ENCODE measurements at regions not wholly inside any gene's neighbourhood (a gene's known extent, or its start where the extent isn't known, plus 50 kb on each side); places are given as distances from the start of the nearest gene placed in this dataset.

GRCh38 chr6:126148853-126149252, 162.5 kb downstream of the TRMT11 start:
- DNase-seq: no peak

GRCh38 chr6:126152372-126152745, 166.0 kb downstream of the TRMT11 start:
- no peak for DNase-seq

DNA sequence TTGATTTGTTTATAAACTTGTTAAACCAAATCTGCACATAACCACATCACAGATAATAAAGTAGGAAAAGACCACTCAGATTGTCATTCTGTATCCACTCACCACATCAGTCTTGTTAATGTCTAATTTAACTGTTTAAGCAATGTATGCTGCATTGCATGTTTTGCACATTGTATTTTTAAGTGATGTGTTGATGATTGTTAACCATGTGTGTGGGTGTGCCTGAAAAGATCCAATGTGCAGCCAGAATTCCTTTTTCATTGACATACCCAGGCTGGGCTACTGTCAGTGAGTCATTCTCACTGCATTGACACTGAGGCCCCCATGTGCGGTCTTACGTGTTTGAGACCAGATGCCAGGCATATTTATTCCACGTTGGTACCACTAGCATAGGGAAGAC, 167.3 kb downstream of the TRMT11 start:
- DNase-seq: no peak

DNA sequence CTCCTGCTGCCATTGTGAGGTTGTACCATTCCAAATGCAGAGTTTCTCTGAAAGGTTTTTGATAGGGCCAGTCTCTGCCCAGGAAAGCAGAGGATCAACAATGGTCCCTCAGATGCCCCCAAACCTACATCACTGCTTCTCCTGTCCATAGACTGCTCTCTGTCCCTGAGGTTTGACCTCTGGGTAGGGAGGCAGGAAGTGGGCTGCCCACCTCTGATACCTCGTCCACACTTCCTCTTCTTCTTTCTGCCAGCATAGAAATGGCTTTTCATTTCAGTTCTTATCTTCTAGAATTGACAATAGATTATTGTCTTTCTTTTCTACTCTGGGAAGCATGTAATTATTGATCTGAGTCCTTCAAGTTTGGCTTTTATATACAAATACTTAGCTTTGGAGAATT, 170.6 kb downstream of the TRMT11 start:
- no peak for DNase-seq

DNA sequence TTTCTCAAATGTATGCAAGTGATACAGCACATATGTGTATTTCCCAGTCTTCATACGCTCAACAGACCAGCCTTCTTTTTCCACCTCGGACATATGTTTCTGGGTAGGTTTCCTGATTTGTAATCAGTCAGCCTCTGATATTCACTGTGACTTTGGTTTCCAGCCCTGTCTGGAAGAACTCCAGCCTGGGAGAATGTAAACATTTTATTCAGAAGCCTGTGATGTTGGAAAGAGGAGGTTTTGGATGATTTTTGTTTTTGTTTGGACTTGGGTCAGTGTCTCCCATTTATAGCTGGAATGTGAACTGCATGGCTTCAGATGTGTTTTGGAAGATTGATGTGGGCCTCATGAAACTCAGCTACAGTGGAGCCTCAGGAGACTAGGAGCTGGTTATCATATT, 172.2 kb upstream of the CENPW start:
- DNase-seq: peak; percentile 20

DNA sequence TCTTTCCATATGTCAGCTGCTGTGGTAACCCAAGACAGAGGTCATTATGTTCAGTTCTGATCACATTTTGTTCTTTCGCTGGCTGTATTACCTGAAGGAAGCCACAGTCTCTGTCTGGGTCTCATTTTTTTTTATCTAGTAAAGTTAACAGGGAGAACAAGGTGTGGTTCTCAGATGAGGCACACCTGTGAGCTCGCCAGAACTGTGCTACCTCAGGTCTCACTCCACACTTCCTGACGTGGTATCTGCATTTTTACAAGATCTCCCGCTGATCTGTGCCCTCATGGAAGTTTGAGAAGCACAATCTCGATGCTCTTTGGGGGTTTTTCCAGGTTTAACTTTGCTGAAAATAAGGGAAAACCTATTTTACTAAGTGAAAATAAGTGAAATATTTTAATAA, 169.5 kb upstream of the CENPW start:
- no peak for DNase-seq

- DNase-seq: no peak
Observed at GRCh38 chr6:126170978-126171382, 168.9 kb upstream of the CENPW start.

GRCh38 chr6:126172131-126172530, 167.8 kb upstream of the CENPW start:
- DNase-seq: no peak

- DNase-seq: no peak
Observed at GRCh38 chr6:126173265-126173664, 166.7 kb upstream of the CENPW start.

GRCh38 chr6:126174697-126175096, 165.2 kb upstream of the CENPW start:
- no peak for DNase-seq

- no peak for DNase-seq
Observed at GRCh38 chr6:126175251-126175650, 164.7 kb upstream of the CENPW start.

GRCh38 chr6:126176282-126176681, 163.6 kb upstream of the CENPW start:
- no peak for DNase-seq

GRCh38 chr6:126180585-126180984, 159.3 kb upstream of the CENPW start:
- DNase-seq: no peak

GRCh38 chr6:126181173-126181741, 158.7 kb upstream of the CENPW start:
- DNase-seq: no peak

GRCh38 chr6:126181890-126182289, 158.0 kb upstream of the CENPW start:
- no peak for DNase-seq

DNA sequence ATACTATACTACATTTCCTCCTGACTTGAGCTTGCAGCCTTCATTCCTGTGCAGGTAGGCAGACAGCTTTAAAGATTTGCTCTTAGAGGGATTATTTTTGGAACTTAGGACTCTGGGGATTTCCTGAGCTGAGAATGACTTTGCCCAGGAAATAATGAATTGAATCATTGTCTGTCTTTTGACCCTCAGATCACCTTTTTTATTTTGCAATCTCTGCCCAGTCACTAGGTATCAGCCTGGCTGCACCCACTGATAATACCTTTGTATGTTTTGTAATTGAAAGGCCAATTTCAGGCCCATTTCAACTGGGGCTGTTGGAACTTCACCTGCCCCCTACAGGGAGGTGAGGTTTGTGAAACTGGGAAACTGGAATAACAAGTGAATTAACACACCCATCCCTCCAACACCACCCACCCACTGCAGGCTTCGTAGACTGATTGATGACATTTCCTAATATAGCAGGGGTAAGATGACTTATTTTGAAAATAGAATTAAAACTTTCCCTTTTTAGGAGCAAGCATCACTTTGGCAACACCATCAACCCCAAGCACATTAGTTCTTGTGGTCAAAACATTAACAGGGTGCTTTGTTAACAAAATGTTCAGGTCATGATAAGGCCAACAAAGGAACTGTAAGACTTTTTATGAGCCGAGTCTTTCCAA, 157.1 kb upstream of the CENPW start:
- no peak for DNase-seq

DNA sequence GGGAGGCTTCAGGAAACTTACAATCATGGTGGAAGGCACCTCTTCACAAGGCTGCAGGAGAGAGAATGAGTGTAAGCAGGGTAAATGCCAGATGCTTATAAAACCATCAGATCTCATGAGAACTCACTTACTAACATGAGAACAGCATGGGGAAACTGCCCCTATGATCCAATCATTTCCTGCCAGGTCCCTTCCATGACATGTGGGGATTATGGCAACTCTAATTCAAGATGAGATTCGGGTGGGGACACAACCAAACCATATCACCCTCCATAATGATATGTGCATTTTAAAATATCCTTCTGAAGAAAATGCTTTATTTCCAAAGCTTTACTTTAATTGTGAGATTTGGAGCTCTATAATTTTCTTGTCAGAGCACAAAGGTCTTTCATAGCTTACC, 154.1 kb upstream of the CENPW start:
- DNase-seq: no peak

- DNase-seq: no peak
Observed at GRCh38 chr6:126188279-126188909, 151.5 kb upstream of the CENPW start.

GRCh38 chr6:126195625-126196236, 144.2 kb upstream of the CENPW start:
- no peak for DNase-seq

DNA sequence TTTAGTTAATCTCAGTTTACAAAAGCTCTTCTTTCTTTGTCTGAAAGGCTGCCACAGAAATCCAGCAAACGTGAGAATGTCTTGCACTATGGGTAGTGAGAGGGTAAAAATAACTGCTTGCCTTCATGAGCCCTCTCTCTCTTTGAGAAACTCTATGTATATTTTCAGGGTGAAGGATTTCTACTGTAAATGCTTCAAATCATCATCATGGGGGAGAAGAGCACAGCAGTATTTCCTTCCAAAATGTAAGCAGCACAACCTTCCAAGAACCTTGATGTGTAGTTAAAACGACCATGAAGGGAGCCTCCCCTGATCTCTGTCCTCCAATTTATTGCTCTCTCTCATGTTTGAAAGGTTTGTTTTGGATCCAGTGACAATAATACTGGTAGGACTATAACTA, 141.3 kb upstream of the CENPW start:
- DNase-seq: no peak

- no peak for DNase-seq
Observed at GRCh38 chr6:126199466-126199865, 140.4 kb upstream of the CENPW start.

- DNase-seq: no peak
Observed at GRCh38 chr6:126202707-126203106, 137.2 kb upstream of the CENPW start.

- DNase-seq: no peak
Observed at GRCh38 chr6:126204126-126204525, 135.8 kb upstream of the CENPW start.

DNA sequence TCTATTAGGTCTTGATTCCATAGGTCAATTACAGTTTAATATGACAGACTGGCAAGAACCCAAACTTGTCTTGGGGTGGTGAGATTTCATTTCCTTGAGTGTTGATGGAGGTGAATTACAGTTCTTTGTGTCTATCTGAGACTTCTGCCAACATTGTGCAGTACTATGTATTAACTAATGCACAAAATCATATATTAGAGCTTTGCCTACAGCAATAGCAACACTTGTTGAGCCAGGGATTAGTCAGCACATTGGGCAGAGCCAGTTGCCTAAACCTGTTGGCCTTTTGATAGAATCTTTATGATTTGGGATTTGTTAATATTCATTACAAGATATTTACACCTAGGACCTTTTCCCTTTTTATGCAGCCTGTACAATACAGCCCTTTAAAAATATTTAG, 135.3 kb upstream of the CENPW start:
- no peak for DNase-seq

Data from tongue (tissue), 1 donor.